HL-60 (cell line): ENCODE measurements at regions not wholly inside any gene's neighbourhood (a gene's known extent, or its start where the extent isn't known, plus 50 kb on each side); places are given as distances from the start of the nearest gene placed in this dataset.

Source experiments
- CTCF ChIP-seq: IDR thresholded peaks from one replicate; pipeline ENCODE4 v1.5.1; 2011; ENCODE audit warnings: low read length, control low read depth, inconsistent platforms; ENCODE audit not compliant: insufficient read depth
- GABPA ChIP-seq: IDR thresholded peaks from 2 replicates; pipeline ENCODE4 v1.6.1; 2012; ENCODE audit warnings: low read depth
- POLR2AphosphoS5 ChIP-seq: IDR thresholded peaks from 2 replicates; pipeline ENCODE4 v1.6.1; 2012; ENCODE audit warnings: low read depth
- REST ChIP-seq: IDR thresholded peaks from 2 replicates; pipeline ENCODE4 v1.6.1; 2012; ENCODE audit warnings: low read depth; ENCODE audit not compliant: insufficient replicate concordance
- SPI1 ChIP-seq: IDR thresholded peaks from 2 replicates; pipeline ENCODE4 v1.6.1; 2012; ENCODE audit warnings: low read depth, mild to moderate bottlenecking, borderline replicate concordance

- no peak for TF ChIP-seq POLR2AphosphoS5
- no peak for TF ChIP-seq CTCF
- no peak for TF ChIP-seq REST
- no peak for TF ChIP-seq GABPA
- no peak for TF ChIP-seq SPI1
These were observed 367.1 kb upstream of the PIK3C3 start for GRCh38 chr18:41587976-41588375.
